A549 (cell line): ENCODE measurements at regions not wholly inside any gene's neighbourhood (a gene's known extent, or its start where the extent isn't known, plus 50 kb on each side); places are given as distances from the start of the nearest gene placed in this dataset.

ENCODE experiments used
- ATAC-seq, 2 experiments: fragments of 200-7000 bp in 1 of 2; fragments of >200 bp in 1 of 2; cut with Nextera tagmentation in 1 of 2; cut with Tn5 transposase in 1 of 2; 3 replicates each; pipeline versions ENCODE4 v1.8.0 to v1.9.1; 2018 to 2020; ENCODE audit warnings: mild to moderate bottlenecking in 1 of 2, moderate library complexity in 1 of 2
- CTCF ChIA-PET: fragments of 300-600 bp; sonication (Branson Sonifier 250); formaldehyde crosslinking; extraction: SDS; loops from one replicate; lab custom pipeline; 2021; ENCODE audit warnings: antibody characterized with exemption, inconsistent platforms; lab: Yijun Ruan, JAX
- POLR2A ChIA-PET: fragments of 350-600 bp; formaldehyde crosslinking; extraction: SDS; loops from one replicate; lab custom pipeline; 2021; ENCODE audit warnings: antibody characterized with exemption, inconsistent platforms; lab: Yijun Ruan, JAX
- DNase-seq, 2 experiments: peaks; one replicate each; pipeline versions ENCODE4 v3.0.0 to v3.0.0-alpha.2; 2011 to 2016; ENCODE audit warnings: low read depth in 1 of 2, low spot score in 1 of 2
- FAIRE-seq: peaks from 2 replicates; lab custom pipeline; 2011; peaks lifted over from hg19 to GRCh38; lab: Jason Lieb, UNC
- H3K27ac ChIP-seq, 2 experiments: fragments of >200 bp; sonication (Bioruptor Twin); formaldehyde crosslinking; 3 replicates each; pipeline ENCODE4 v1.5.1; 2016 to 2017
- H3K4me1 ChIP-seq: fragments of >200 bp; sonication (Bioruptor Twin); formaldehyde crosslinking; 3 replicates; pipeline ENCODE4 v1.6.1; 2016
- H3K4me2 ChIP-seq: fragments of >200 bp; sonication (Bioruptor Twin); formaldehyde crosslinking; 3 replicates; pipeline ENCODE4 v1.6.1; 2016
- H3K4me3 ChIP-seq: fragments of >200 bp; sonication (Bioruptor Twin); formaldehyde crosslinking; 3 replicates; pipeline ENCODE4 v1.5.1; 2016
- H3K9me3 ChIP-seq: fragments of >200 bp; sonication (Bioruptor Twin); formaldehyde crosslinking; 3 replicates; pipeline ENCODE4 v1.6.1; 2016
- CBX2 ChIP-seq: fragments of 200-600 bp; sonication (generic); IDR thresholded peaks from 2 replicates; pipeline ENCODE4 v1.6.1; 2016; ENCODE audit warnings: low read depth, mild to moderate bottlenecking, borderline replicate concordance
- CHD2 ChIP-seq: fragments of 150-350 bp; IDR thresholded peaks from 2 replicates; pipeline ENCODE4 v1.6.1; 2014; ENCODE audit warnings: low read length; ENCODE audit not compliant: partially characterized antibody
- CHD4 ChIP-seq: fragments of 200-600 bp; sonication (generic); IDR thresholded peaks from 2 replicates; pipeline ENCODE4 v1.6.1; 2016; ENCODE audit warnings: antibody characterized with exemption, mild to moderate bottlenecking, borderline replicate concordance
- EHMT2 ChIP-seq: fragments of 200-600 bp; sonication (generic); IDR thresholded peaks from 2 replicates; pipeline ENCODE4 v1.6.1; 2016; ENCODE audit warnings: antibody characterized with exemption, low read depth, mild to moderate bottlenecking, moderate library complexity
- EP300 ChIP-seq, 2 experiments: fragments of >200 bp; sonication (Bioruptor Twin); formaldehyde crosslinking; IDR thresholded peaks; 2 replicates in 1 of 2; 3 replicates in 1 of 2; pipeline ENCODE4 v1.6.1; 2016 to 2017
- ESRRA ChIP-seq: fragments of 150-350 bp; IDR thresholded peaks from 2 replicates; pipeline ENCODE4 v1.6.1; 2014; ENCODE audit warnings: mild to moderate bottlenecking, low read length, borderline replicate concordance
- FOSL2 ChIP-seq, 2 experiments: fragments of 450-650 bp in 1 of 2; fragments of >200 bp in 1 of 2; sonication (Bioruptor Twin) in 1 of 2; formaldehyde crosslinking; IDR thresholded peaks; 2 replicates each; pipeline versions ENCODE4 v1.5.0 to v1.6.1; 2016 to 2020; ENCODE audit warnings: mild to moderate bottlenecking in 1 of 2, moderate library complexity in 1 of 2
- FOXS1 ChIP-seq: fragments of 250-450 bp; sonication (Bioruptor Pico); IDR thresholded peaks from 2 replicates; pipeline ENCODE4 v1.5.0; 2020; ENCODE audit warnings: mild to moderate bottlenecking, moderate library complexity
- HDAC2 ChIP-seq: fragments of 200-600 bp; sonication (generic); IDR thresholded peaks from 2 replicates; pipeline ENCODE4 v1.6.1; 2016
- HOXB13 ChIP-seq: fragments of 250-450 bp; sonication (Bioruptor Pico); IDR thresholded peaks from 2 replicates; pipeline ENCODE4 v1.5.0; 2020; ENCODE audit warnings: low read depth, mild to moderate bottlenecking, moderate library complexity
- JUN ChIP-seq, 2 experiments: fragments of >200 bp; sonication (Bioruptor Twin); formaldehyde crosslinking; IDR thresholded peaks; 2 replicates in 1 of 2; 3 replicates in 1 of 2; pipeline ENCODE4 v1.6.1; 2016 to 2017
- KDM5A ChIP-seq: fragments of 200-600 bp; sonication (generic); IDR thresholded peaks from 2 replicates; pipeline ENCODE4 v1.6.1; 2016; ENCODE audit warnings: antibody characterized with exemption, mild to moderate bottlenecking
- MAFK ChIP-seq: fragments of 450-650 bp; IDR thresholded peaks from 2 replicates; pipeline ENCODE4 v1.6.1; 2014; ENCODE audit not compliant: partially characterized antibody
- MAZ ChIP-seq: fragments of 150-350 bp; IDR thresholded peaks from 2 replicates; pipeline ENCODE4 v1.6.1; 2014; ENCODE audit warnings: antibody characterized with exemption, low read depth, low read length, borderline replicate concordance
- NFE2L2 ChIP-seq: fragments of 150-350 bp; conservative IDR thresholded peaks from 2 replicates; pipeline ENCODE4 v1.6.1; 2014; ENCODE audit warnings: low read length
- POLR2A ChIP-seq: IDR thresholded peaks from 2 replicates; pipeline ENCODE4 v1.6.1; 2012; ENCODE audit warnings: mild to moderate bottlenecking, low read length
- RAD21 ChIP-seq, 2 experiments: fragments of >200 bp in 1 of 2; sonication (Bioruptor Twin) in 1 of 2; formaldehyde crosslinking in 1 of 2; IDR thresholded peaks in 1 of 2; conservative IDR thresholded peaks in 1 of 2; 2 replicates in 1 of 2; 3 replicates in 1 of 2; pipeline ENCODE4 v1.6.1; 2012 to 2018; ENCODE audit warnings: inconsistent platforms in 1 of 2
- SMC3 ChIP-seq: fragments of >200 bp; sonication (Bioruptor Twin); formaldehyde crosslinking; IDR thresholded peaks from 3 replicates; pipeline ENCODE4 v1.6.1; 2018; ENCODE audit warnings: inconsistent platforms
- TP53 ChIP-seq: fragments of 250-450 bp; sonication (Bioruptor Pico); IDR thresholded peaks from 2 replicates; pipeline ENCODE4 v1.5.0; 2021; ENCODE audit warnings: mild to moderate bottlenecking, moderate library complexity
- ZC3H11A ChIP-seq: fragments of 450-650 bp; IDR thresholded peaks from 2 replicates; pipeline ENCODE4 v1.6.1; 2014; ENCODE audit warnings: antibody characterized with exemption, mild to moderate bottlenecking
- ZFP36 ChIP-seq: fragments of 450-650 bp; IDR thresholded peaks from 2 replicates; pipeline ENCODE4 v1.6.1; 2014; ENCODE audit warnings: borderline replicate concordance; ENCODE audit not compliant: partially characterized antibody
- ZNF302 ChIP-seq: fragments of 250-450 bp; sonication (Bioruptor Pico); IDR thresholded peaks from 2 replicates; pipeline ENCODE4 v1.9.0; 2021; ENCODE audit warnings: inconsistent platforms, mild to moderate bottlenecking, moderate library complexity
- WGBS: methylation state at CpG from one replicate; pipeline ENCODE4 v1.1.6; 2017; ENCODE audit errors: missing lambda C conversion rate; 5-methylcytosine and 5-hydroxymethylcytosine counted together
- TF ChIP-seq, protein P1 (sequence below): fragments of 200-600 bp; sonication (generic); IDR thresholded peaks from 2 replicates; pipeline ENCODE4 v1.6.1; 2016; ENCODE audit warnings: antibody characterized with exemption, mild to moderate bottlenecking, moderate library complexity
- TF ChIP-seq, protein P2 (sequence below): fragments of >200 bp; sonication (Bioruptor Twin); formaldehyde crosslinking; IDR thresholded peaks from 2 replicates; pipeline ENCODE4 v1.6.1; 2016
- TF ChIP-seq, protein P3 (sequence below): IDR thresholded peaks from 2 replicates; pipeline ENCODE4 v1.6.1; 2012; ENCODE audit warnings: low read depth, borderline replicate concordance
- TF ChIP-seq, protein P4 (sequence below): fragments of 450-650 bp; IDR thresholded peaks from 2 replicates; pipeline ENCODE4 v1.6.1; 2014; ENCODE audit warnings: antibody characterized with exemption
- TF ChIP-seq, protein P5 (sequence below): IDR thresholded peaks from 2 replicates; pipeline ENCODE4 v1.6.1; 2012

DNA sequence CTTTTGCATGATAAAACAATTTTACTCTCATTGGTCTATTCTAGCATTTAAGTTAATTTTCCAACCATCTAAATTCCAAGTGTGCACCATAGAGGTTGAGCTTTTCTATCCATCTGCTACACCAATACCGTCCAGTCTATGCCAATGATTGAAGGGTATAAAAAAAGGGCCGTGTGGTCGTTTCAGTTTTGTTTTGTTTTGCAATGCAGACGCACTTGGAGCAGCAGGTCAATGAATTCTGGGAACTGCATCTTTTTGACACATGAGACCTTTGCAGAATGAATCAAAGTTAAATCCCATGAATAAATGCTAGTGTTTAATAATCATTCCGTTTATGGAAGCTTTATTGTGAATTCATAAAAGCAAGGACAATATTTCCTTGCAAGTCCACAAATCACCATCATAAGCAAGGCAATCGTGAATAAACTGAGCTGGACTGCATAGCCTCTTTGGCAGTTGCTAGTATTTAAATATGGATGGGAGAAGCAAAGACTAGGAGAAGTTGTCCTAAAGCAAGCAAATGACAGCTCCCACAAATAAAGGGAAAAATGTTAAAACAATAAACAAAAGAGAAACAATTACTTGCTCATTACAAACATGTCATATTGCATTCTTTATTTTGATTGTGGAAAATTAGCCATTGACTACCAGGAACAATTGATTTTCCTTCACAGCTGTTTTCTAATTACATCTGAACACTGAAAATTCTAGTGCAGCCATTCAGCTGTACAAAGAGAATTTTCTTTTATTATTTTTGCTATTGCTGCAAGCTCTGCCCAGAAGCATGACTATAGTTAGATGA, 649.7 kb upstream of the GJE1 start:
- 39% methylated on average over 6 of the region's 6 CpGs for WGBS
- POLR2A ChIA-PET = no interaction called here
- TF ChIP-seq MAZ = no peak
- no peak for TF ChIP-seq CHD2
- no peak for TF ChIP-seq NFE2L2
- no peak for TF ChIP-seq CBX2
- TF ChIP-seq HDAC2 = no peak
- no peak for TF ChIP-seq MAFK
- no peak for TF ChIP-seq FOXS1 (CRISPR knock-in tag)
- TF ChIP-seq, protein P1, sequence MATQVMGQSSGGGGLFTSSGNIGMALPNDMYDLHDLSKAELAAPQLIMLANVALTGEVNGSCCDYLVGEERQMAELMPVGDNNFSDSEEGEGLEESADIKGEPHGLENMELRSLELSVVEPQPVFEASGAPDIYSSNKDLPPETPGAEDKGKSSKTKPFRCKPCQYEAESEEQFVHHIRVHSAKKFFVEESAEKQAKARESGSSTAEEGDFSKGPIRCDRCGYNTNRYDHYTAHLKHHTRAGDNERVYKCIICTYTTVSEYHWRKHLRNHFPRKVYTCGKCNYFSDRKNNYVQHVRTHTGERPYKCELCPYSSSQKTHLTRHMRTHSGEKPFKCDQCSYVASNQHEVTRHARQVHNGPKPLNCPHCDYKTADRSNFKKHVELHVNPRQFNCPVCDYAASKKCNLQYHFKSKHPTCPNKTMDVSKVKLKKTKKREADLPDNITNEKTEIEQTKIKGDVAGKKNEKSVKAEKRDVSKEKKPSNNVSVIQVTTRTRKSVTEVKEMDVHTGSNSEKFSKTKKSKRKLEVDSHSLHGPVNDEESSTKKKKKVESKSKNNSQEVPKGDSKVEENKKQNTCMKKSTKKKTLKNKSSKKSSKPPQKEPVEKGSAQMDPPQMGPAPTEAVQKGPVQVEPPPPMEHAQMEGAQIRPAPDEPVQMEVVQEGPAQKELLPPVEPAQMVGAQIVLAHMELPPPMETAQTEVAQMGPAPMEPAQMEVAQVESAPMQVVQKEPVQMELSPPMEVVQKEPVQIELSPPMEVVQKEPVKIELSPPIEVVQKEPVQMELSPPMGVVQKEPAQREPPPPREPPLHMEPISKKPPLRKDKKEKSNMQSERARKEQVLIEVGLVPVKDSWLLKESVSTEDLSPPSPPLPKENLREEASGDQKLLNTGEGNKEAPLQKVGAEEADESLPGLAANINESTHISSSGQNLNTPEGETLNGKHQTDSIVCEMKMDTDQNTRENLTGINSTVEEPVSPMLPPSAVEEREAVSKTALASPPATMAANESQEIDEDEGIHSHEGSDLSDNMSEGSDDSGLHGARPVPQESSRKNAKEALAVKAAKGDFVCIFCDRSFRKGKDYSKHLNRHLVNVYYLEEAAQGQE = no peak
- no peak for TF ChIP-seq EP300 (IDR thresholded peaks at IDR 0.05)
- no peak for TF ChIP-seq RAD21 (conservative IDR thresholded peaks at IDR 0.05 in 1 of 2, IDR thresholded peaks at IDR 0.05 in 1 of 2)
- TF ChIP-seq FOSL2 (IDR thresholded peaks at IDR 0.05) = no peak
- TF ChIP-seq FOSL2 (CRISPR knock-in tag; IDR thresholded peaks at IDR 0.05) = no peak
- no peak for TF ChIP-seq ESRRA
- TF ChIP-seq ZC3H11A = no peak
- no peak for TF ChIP-seq JUN (IDR thresholded peaks at IDR 0.05)
- TF ChIP-seq, protein P2, sequence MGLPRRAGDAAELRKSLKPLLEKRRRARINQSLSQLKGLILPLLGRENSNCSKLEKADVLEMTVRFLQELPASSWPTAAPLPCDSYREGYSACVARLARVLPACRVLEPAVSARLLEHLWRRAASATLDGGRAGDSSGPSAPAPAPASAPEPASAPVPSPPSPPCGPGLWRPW = no peak
- no peak for TF ChIP-seq HOXB13 (CRISPR knock-in tag)
- TF ChIP-seq, protein P3, sequence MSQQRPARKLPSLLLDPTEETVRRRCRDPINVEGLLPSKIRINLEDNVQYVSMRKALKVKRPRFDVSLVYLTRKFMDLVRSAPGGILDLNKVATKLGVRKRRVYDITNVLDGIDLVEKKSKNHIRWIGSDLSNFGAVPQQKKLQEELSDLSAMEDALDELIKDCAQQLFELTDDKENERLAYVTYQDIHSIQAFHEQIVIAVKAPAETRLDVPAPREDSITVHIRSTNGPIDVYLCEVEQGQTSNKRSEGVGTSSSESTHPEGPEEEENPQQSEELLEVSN = no peak
- TF ChIP-seq KDM5A = no peak
- no peak for TF ChIP-seq ZNF302 (CRISPR knock-in tag)
- TF ChIP-seq, all 56 proteins: peak for 0

DNA sequence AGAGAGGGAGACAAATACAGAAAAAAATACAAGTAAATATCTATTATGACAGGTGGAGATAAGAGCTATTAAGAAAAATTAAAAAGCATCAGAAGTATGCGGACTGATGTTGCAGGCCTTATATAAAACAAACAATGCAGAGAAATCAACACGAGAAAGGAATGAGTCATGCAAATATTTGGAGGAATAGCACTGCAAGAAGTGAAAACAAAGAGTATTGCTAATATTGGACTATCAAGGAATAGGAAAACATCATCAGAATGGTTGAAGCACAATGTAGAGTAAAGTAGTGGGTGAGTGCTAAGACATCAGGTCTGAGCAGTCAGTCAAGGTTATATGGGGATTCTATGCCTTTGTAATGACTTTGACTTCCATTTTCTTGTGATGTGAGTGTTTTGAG, 657.5 kb upstream of the GJE1 start:
- TF ChIP-seq ZFP36 (no peak), EHMT2 (no peak), FOXS1 (CRISPR knock-in tag) (no peak), ZNF302 (CRISPR knock-in tag) (no peak), EP300 (IDR thresholded peaks at IDR 0.05) (no peak), SMC3 (no peak), POLR2A (no peak), CHD4 (no peak), TP53 (CRISPR knock-in tag) (no peak), CBX2 (no peak)
- TF ChIP-seq, protein P4, sequence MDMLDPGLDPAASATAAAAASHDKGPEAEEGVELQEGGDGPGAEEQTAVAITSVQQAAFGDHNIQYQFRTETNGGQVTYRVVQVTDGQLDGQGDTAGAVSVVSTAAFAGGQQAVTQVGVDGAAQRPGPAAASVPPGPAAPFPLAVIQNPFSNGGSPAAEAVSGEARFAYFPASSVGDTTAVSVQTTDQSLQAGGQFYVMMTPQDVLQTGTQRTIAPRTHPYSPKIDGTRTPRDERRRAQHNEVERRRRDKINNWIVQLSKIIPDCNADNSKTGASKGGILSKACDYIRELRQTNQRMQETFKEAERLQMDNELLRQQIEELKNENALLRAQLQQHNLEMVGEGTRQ = no peak
- TF ChIP-seq, protein P5, sequence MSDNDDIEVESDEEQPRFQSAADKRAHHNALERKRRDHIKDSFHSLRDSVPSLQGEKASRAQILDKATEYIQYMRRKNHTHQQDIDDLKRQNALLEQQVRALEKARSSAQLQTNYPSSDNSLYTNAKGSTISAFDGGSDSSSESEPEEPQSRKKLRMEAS = no peak
- no peak for ATAC-seq

More for the DNA sequence above, 649.7 kb upstream of the GJE1 start:
- Histone ChIP-seq H3K4me3 (peak overlapping the region; percentile 20; the same call in 1 of the 3 replicates), H3K4me2 (peak overlapping the region; percentile 74), H3K27ac (peak overlapping the region; percentile 39 to 62; a peak in 5 of 6 replicates), H3K4me1 (0 out of 3 replicates have a peak, but pooled peaks cover 5% of the 10 kb centered on the region), H3K9me3 (no peaks in the 10 kb centered on the region)
- DNase-seq (no peak), FAIRE-seq (no peak), ATAC-seq (peak in 1 of 2 experiments; percentile 43; a peak in 2 of 6 replicates)
- CTCF ChIA-PET = interaction anchor here (0.6 kb wide), 1 partner anchor 27 kb away, joined by 3 read pairs; no protein-coding TSS in a partner anchor

More for the DNA sequence above, 657.5 kb upstream of the GJE1 start:
- FAIRE-seq = no peak
- DNase-seq = no peak
- Histone ChIP-seq H3K4me2 (no peak overlapping the region), H3K9me3 (no peaks in the 10 kb centered on the region), H3K4me3 (no peak overlapping the region), H3K4me1 (no peaks in the 10 kb centered on the region), H3K27ac (no peak overlapping the region)
- WGBS = 33% methylated on average over 2 of the region's 2 CpGs
- CTCF ChIA-PET = interaction anchor here (0.6 to 1.4 kb wide), 2 partner anchors 8 to 1701 kb away, joined by 4 to 5 read pairs; no protein-coding TSS in a partner anchor
- POLR2A ChIA-PET = no interaction called here
